HG03565 (cell line): ENCODE measurements at regions not wholly inside any gene's neighbourhood (a gene's known extent, or its start where the extent isn't known, plus 50 kb on each side); places are given as distances from the start of the nearest gene placed in this dataset.

Experiments
- ATAC-seq: cut with Tn5 transposase; IDR thresholded peaks from one replicate; pipeline ENCODE4 v1.9.1; 2021; ENCODE audit warnings: mild to moderate bottlenecking, moderate library complexity; ENCODE audit not compliant: unreplicated experiment

GRCh38 chr9:87816036-87816435 is 66.6 kb upstream of the SPATA31E1 start:
- no peak for ATAC-seq

DNA sequence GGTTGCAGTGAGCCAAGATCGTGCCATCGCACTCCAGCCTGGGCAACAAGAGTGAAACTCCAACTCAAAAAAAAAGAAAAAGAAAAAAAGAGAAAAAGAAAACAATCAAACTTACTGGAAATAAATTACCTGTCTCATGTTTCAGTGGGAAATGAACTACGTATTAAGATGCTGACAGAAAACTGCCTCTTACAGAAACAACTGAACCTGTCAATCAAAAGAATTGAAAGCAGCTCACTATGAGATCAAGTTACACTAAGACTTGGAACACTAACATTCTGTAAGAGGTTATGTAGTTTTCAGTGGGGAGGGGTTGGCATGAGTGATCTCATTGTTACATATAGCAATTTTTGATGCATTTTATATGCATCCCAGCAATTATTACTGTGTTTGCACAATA is 64.4 kb upstream of the SPATA31E1 start:
- no peak for ATAC-seq

DNA sequence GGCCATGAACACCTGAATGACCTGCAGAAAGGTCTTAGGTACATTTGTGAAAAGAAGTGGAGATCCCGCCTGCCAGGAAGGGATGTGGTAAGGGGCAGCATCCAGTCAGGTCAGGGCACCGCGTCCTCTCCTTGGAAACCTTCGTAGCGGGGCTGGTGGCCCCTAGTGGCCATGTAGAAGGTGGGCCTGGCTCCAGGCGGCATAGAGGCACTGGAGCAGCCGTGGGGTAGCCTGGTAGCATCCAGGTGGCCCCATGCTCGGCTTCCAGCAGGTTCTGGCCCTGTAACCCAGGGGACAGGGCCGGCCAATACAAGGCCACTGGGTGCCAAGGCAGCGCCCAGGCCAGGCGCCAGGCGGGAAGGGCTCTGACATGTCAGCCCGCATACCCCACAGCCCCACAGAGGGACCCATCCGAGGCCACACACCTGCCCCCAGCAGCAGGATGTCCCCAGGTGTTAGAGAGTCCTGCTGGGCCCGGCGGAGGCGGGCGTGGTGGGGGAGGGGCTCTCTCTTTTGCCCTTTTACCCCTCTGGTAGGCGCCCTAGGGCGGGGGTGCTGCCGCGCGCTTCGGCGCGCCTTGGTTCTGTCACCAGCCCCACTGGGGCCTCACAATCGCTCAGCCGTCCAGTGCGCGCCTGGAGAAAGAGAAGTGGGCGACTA is 58.3 kb upstream of the SPATA31E1 start:
- no peak for ATAC-seq

DNA sequence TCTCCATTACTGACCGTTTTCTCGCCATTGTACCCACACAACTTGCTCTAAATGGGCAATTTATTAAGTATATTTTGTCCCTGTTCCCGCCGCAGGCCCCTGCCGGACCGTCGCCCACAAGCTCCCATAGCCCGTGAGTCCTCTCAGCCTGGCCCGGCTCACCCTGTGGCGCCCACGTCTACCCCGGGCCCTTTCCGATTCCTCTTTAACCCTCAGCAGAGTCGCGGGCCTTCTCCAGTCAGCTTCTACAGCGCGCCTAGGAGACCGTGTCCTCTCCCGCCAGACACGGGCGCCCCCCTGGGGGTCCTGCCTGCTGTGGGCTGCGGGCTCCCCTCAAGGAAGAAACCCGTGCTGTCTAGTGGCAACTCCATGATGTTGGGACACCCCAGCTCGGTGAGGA is 57.8 kb upstream of the SPATA31E1 start:
- ATAC-seq: no peak

DNA sequence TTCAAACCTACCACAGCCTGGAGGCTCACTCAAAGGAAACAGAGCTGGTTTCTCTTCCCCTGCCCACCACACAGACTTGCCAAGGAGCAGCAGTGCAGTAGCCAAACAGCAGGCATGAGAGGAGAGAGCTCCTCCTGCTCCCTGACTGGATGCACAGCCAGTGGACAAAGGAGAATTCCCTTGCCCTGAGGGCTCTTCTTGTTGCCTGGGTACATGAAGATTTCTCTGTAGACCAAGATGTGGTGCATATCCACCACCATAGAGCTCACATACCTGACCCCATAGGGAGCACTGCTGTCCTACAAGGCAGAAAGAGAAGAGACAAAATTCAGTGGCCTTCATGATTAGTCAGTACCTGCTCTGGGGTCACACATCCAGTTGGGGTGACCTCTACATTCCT is 56.3 kb upstream of the SPATA31E1 start:
- ATAC-seq: no peak

- ATAC-seq: no peak
These were observed 55.3 kb upstream of the SPATA31E1 start for GRCh38 chr9:87827341-87827740.

DNA sequence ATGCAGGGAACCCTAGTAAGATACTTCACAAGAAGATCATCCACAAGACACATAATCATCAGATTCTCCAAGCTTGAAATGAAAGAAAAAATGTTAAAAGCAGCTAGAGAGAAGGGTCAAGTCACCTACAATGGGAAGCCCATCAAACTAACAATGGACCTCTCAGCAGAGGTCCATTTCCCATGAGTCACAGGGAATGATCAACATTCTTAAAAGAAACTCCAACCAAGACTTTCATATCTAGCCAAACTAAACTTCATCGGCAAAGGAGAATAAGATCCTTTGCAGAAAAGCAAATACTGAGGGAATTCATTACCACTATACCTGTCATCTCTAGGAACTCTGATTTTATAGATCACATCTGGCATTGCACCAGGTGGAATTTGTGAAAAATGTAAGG is 52.9 kb upstream of the SPATA31E1 start:
- no peak for ATAC-seq

DNA sequence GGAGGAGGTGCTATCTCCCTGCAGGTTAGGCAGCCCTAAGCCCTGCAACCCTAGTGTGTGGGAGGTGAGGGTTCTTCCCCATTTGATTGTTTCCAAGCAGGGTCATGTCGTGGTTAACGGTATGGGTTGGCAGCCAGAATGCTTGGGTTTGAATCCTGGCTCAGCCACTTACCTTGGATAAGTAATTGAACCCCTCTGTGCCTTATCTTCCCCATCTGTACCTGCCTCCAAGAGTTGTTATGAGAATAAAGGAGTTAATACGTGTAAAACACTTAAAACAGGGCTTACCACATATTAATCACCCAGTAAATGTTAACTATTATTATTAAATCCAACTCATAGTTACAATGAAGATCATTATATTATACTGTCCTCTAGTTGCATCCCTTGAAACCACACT is 52.2 kb upstream of the SPATA31E1 start:
- no peak for ATAC-seq

GRCh38 chr9:87831159-87831558 is 51.5 kb upstream of the SPATA31E1 start:
- ATAC-seq: no peak
